ENCODE measurements at regions not wholly inside any gene's neighbourhood (a gene's known extent, or its start where the extent isn't known, plus 50 kb on each side); places are given as distances from the start of the nearest gene placed in this dataset.
"Not testable (repeated sequence)": the region's sequence is repeated elsewhere in the genome, so short reads cannot be mapped to it uniquely, and the experiment has no call there.

GRCh38 chr13:109985871-109986450 lies 199.6 kb upstream of the IRS2 start:
- no peak for TF ChIP-seq CTCF (IDR thresholded peaks at IDR 0.05; ENCODE audit: low read depth, low read length)
- Histone ChIP-seq H3K36me3 (no peaks in the 10 kb centered on the region), H3K27me3 (no peaks in the 10 kb centered on the region), H3K4me3 (no peak overlapping the region), H3K4me1 (ENCODE audit: low read depth) (no peaks in the 10 kb centered on the region), H3K27ac (no peak overlapping the region), H3K9me3 (ENCODE audit: low read depth) (no peaks in the 10 kb centered on the region)
- no peak for DNase-seq (ENCODE audit: low read depth in 1 of 2, low spot score in 1 of 2)

GRCh38 chr13:109983447-109983846 lies 197.1 kb upstream of the IRS2 start:
- TF ChIP-seq CTCF (IDR thresholded peaks at IDR 0.05; ENCODE audit: low read depth, low read length), result no peak
- Histone ChIP-seq H3K4me1 (ENCODE audit: low read depth) (no peaks in the 10 kb centered on the region), H3K4me3 (no peak overlapping the region), H3K9me3 (ENCODE audit: low read depth) (no peaks in the 10 kb centered on the region), H3K36me3 (no peaks in the 10 kb centered on the region), H3K27me3 (no peaks in the 10 kb centered on the region), H3K27ac (no peak overlapping the region)
- no peak for DNase-seq (ENCODE audit: low read depth in 1 of 2, low spot score in 1 of 2)

GRCh38 chr13:109981000-109981399 lies 194.6 kb upstream of the IRS2 start:
- DNase-seq (ENCODE audit: low read depth in 1 of 2, low spot score in 1 of 2), result no peak
- no peak for TF ChIP-seq CTCF (IDR thresholded peaks at IDR 0.05; ENCODE audit: low read depth, low read length)
- H3K4me1 ChIP-seq (ENCODE audit: low read depth), result peaks cover 20% of the 10 kb centered on the region

GRCh38 chr13:109979676-109980075 lies 193.3 kb upstream of the IRS2 start:
- not testable (repeated sequence) for H3K27me3 ChIP-seq; H3K4me3 ChIP-seq; H3K9me3 ChIP-seq (ENCODE audit: low read depth); DNase-seq (ENCODE audit: low read depth in 1 of 2, low spot score in 1 of 2); H3K27ac ChIP-seq; H3K36me3 ChIP-seq
- H3K4me1 ChIP-seq (ENCODE audit: low read depth), result peaks cover 23% of the 10 kb centered on the region

More at GRCh38 chr13:109981000-109981399, 194.6 kb upstream of the IRS2 start:
- Histone ChIP-seq H3K9me3 (ENCODE audit: low read depth) (no peaks in the 10 kb centered on the region), H3K27ac (no peak overlapping the region), H3K27me3 (no peaks in the 10 kb centered on the region), H3K36me3 (no peaks in the 10 kb centered on the region), H3K4me3 (no peak overlapping the region)

GRCh38 chr13:109979228-109979627 lies 192.8 kb upstream of the IRS2 start:
- Histone ChIP-seq H3K9me3 (ENCODE audit: low read depth) (no peaks in the 10 kb centered on the region), H3K27ac (no peak overlapping the region), H3K4me1 (ENCODE audit: low read depth) (peaks cover 23% of the 10 kb centered on the region), H3K27me3 (no peaks in the 10 kb centered on the region), H3K4me3 (no peak overlapping the region), H3K36me3 (no peaks in the 10 kb centered on the region)
- no peak for TF ChIP-seq CTCF (IDR thresholded peaks at IDR 0.05; ENCODE audit: low read depth, low read length)
- DNase-seq (ENCODE audit: low read depth in 1 of 2, low spot score in 1 of 2), result no peak

- no peak for DNase-seq (ENCODE audit: low read depth in 1 of 2, low spot score in 1 of 2)
- H3K4me3 ChIP-seq, result no peak overlapping the region
- peak overlapping the region; percentile 71 for H3K27ac ChIP-seq
- no peaks in the 10 kb centered on the region for H3K27me3 ChIP-seq
- H3K9me3 ChIP-seq (ENCODE audit: low read depth), result no peaks in the 10 kb centered on the region
- H3K36me3 ChIP-seq, result no peaks in the 10 kb centered on the region
- TF ChIP-seq CTCF (IDR thresholded peaks at IDR 0.05; ENCODE audit: low read depth, low read length), result no peak
- peaks cover 23% of the 10 kb centered on the region for H3K4me1 ChIP-seq (ENCODE audit: low read depth)
Observed at GRCh38 chr13:109977212-109977968, 191.0 kb upstream of the IRS2 start.

All from cardiac muscle cell (in vitro differentiated cells and primary cell).